H9 (cell line): ENCODE measurements at regions not wholly inside any gene's neighbourhood (a gene's known extent, or its start where the extent isn't known, plus 50 kb on each side); places are given as distances from the start of the nearest gene placed in this dataset.

Experiments
- DNase-seq: peaks from one replicate; pipeline ENCODE4 v3.0.0-alpha.2; 2017
- H2AFZ ChIP-seq: one replicate; pipeline ENCODE4 v1.6.1; 2013; ENCODE audit warnings: mild to moderate bottlenecking, low read length, control low read depth, moderate library complexity
- H2AK5ac ChIP-seq: 2 replicates; pipeline ENCODE4 v1.6.1; 2013; ENCODE audit warnings: low read length, control low read depth, mixed read lengths; ENCODE audit not compliant: insufficient read length
- H2BK120ac ChIP-seq: one replicate; pipeline ENCODE4 v1.6.1; 2013; ENCODE audit warnings: low read depth, mild to moderate bottlenecking, low read length, control low read depth, inconsistent platforms; ENCODE audit not compliant: poor library complexity, severe bottlenecking
- H2BK12ac ChIP-seq: 2 replicates; pipeline ENCODE4 v1.6.1; 2013; ENCODE audit warnings: low read length, control low read depth, mixed read lengths, low read depth; ENCODE audit not compliant: insufficient read length
- H2BK15ac ChIP-seq: 2 replicates; pipeline ENCODE4 v1.6.1; 2013; ENCODE audit warnings: low read depth, low read length, control low read depth
- H2BK20ac ChIP-seq: one replicate; pipeline ENCODE4 v1.6.1; 2013; ENCODE audit warnings: low read depth, mild to moderate bottlenecking, low read length, control low read depth, inconsistent platforms; ENCODE audit not compliant: poor library complexity, severe bottlenecking
- H2BK5ac ChIP-seq: 2 replicates; pipeline ENCODE4 v1.6.1; 2013; ENCODE audit warnings: low read length, control low read depth, mixed read lengths; ENCODE audit not compliant: insufficient read length
- H3K14ac ChIP-seq: 2 replicates; pipeline ENCODE4 v1.6.1; 2013; ENCODE audit warnings: low read length, control low read depth; ENCODE audit not compliant: insufficient read depth
- H3K18ac ChIP-seq: 2 replicates; pipeline ENCODE4 v1.6.1; 2013; ENCODE audit warnings: low read depth, mild to moderate bottlenecking, mixed read lengths, low read length, control low read depth; ENCODE audit not compliant: insufficient read length
- H3K23ac ChIP-seq: 2 replicates; pipeline ENCODE4 v1.6.1; 2013; ENCODE audit warnings: low read length, control low read depth, mixed read lengths, low read depth; ENCODE audit not compliant: insufficient read length
- H3K23me2 ChIP-seq: 2 replicates; pipeline ENCODE4 v1.6.1; 2013; ENCODE audit warnings: low read depth, mild to moderate bottlenecking, mixed read lengths, low read length, control low read depth; ENCODE audit not compliant: insufficient read length, poor library complexity, severe bottlenecking
- H3K27ac ChIP-seq: 2 replicates; pipeline ENCODE4 v1.5.1; 2013; ENCODE audit warnings: low read length, control low read depth, mixed read lengths, low read depth; ENCODE audit not compliant: insufficient read length
- H3K27me3 ChIP-seq: 2 replicates; pipeline ENCODE4 v1.6.1; 2013; ENCODE audit warnings: low read length, control low read depth, inconsistent platforms; ENCODE audit not compliant: insufficient read depth
- H3K4ac ChIP-seq: 2 replicates; pipeline ENCODE4 v1.6.1; 2013; ENCODE audit warnings: low read depth, mild to moderate bottlenecking, control low read depth, inconsistent platforms, low read length, moderate library complexity
- H3K4me1 ChIP-seq: 2 replicates; pipeline ENCODE4 v1.6.1; 2013; ENCODE audit warnings: low read length, control low read depth, inconsistent platforms; ENCODE audit not compliant: insufficient read depth
- H3K4me2 ChIP-seq: 2 replicates; pipeline ENCODE4 v1.6.1; 2013; ENCODE audit warnings: low read length, control low read depth, mixed read lengths; ENCODE audit not compliant: insufficient read length, insufficient read depth
- H3K56ac ChIP-seq: 2 replicates; pipeline ENCODE4 v1.6.1; 2013; ENCODE audit warnings: low read depth, mild to moderate bottlenecking, mixed read lengths, low read length, control low read depth; ENCODE audit not compliant: insufficient read length
- H3K79me1 ChIP-seq: 2 replicates; pipeline ENCODE4 v1.6.1; 2013; ENCODE audit warnings: low read depth, mild to moderate bottlenecking, moderate library complexity, low read length, control low read depth, inconsistent platforms; ENCODE audit not compliant: insufficient read depth, poor library complexity, severe bottlenecking
- H3K79me2 ChIP-seq: 2 replicates; pipeline ENCODE4 v1.6.1; 2013; ENCODE audit warnings: low read length, control low read depth, inconsistent platforms; ENCODE audit not compliant: insufficient read depth
- H3K9ac ChIP-seq: 2 replicates; pipeline ENCODE4 v1.6.1; 2013; ENCODE audit warnings: low read length, control low read depth, mixed read lengths; ENCODE audit not compliant: insufficient read length; ENCODE audit errors: extremely low read depth
- H3K9me3 ChIP-seq: one replicate; pipeline ENCODE4 v1.6.1; 2013; ENCODE audit warnings: low read depth, low read length, inconsistent platforms; ENCODE audit not compliant: control insufficient read depth
- H3T11ph ChIP-seq: one replicate; pipeline ENCODE4 v1.6.1; 2013; ENCODE audit warnings: mild to moderate bottlenecking, low read length, control low read depth, inconsistent platforms
- H4K20me1 ChIP-seq: one replicate; pipeline ENCODE4 v1.6.1; 2013; ENCODE audit not compliant: control insufficient read depth, insufficient read length, insufficient read depth
- H4K5ac ChIP-seq: 2 replicates; pipeline ENCODE4 v1.6.1; 2013; ENCODE audit warnings: low read depth, mild to moderate bottlenecking, mixed read lengths, low read length, control low read depth; ENCODE audit not compliant: insufficient read length
- H4K8ac ChIP-seq: replicated peaks from 2 replicates; pipeline ENCODE4 v1.6.1; 2013; ENCODE audit warnings: low read length, control low read depth, mixed read lengths, low read depth; ENCODE audit not compliant: insufficient read length
- H4K91ac ChIP-seq: 2 replicates; pipeline ENCODE4 v1.6.1; 2013; ENCODE audit warnings: low read depth, mild to moderate bottlenecking, moderate library complexity, mixed read lengths, low read length, control low read depth; ENCODE audit not compliant: insufficient read length
- H3K27ac Mint-ChIP-seq, 3 experiments: 2 replicates in 2 of 3; 3 replicates in 1 of 3; pipeline ENCODE4 v1.8.0; 2020 to 2021; ENCODE audit warnings: mixed read lengths in 3 of 3, mild to moderate bottlenecking in 1 of 3, moderate library complexity in 1 of 3
- H3K27me3 Mint-ChIP-seq: 2 replicates; pipeline ENCODE4 v1.8.0; 2021; ENCODE audit warnings: low read depth, mild to moderate bottlenecking, moderate library complexity, mixed read lengths
- H3K36me3 Mint-ChIP-seq, 3 experiments: 2 replicates in 2 of 3; 3 replicates in 1 of 3; pipeline ENCODE4 v1.8.0; 2020 to 2021; ENCODE audit warnings: low read depth in 3 of 3, mixed read lengths in 3 of 3; ENCODE audit not compliant: insufficient read depth in 1 of 3
- H3K4me1 Mint-ChIP-seq, 2 experiments: 2 replicates each; pipeline ENCODE4 v1.8.0; 2020; ENCODE audit warnings: mixed read lengths in 2 of 2
- H3K4me3 Mint-ChIP-seq, 2 experiments: 2 replicates in 1 of 2; 3 replicates in 1 of 2; pipeline ENCODE4 v1.8.0; 2020 to 2021; ENCODE audit warnings: mild to moderate bottlenecking in 2 of 2, mixed read lengths in 2 of 2, moderate library complexity in 1 of 2
- H3K9me3 Mint-ChIP-seq, 2 experiments: 2 replicates in 1 of 2; 3 replicates in 1 of 2; pipeline ENCODE4 v1.8.0; 2020; ENCODE audit warnings: mild to moderate bottlenecking in 2 of 2, mixed read lengths in 2 of 2, moderate library complexity in 1 of 2
- WGBS: extraction: QIAGEN DNeasy Blood & Tissue Kit; methylation state at CpG from one replicate; pipeline ENCODE4 v1.1.7; 2013; ENCODE audit warnings: missing lambda C conversion rate, low lambda C conversion rate, mixed read lengths; ENCODE audit not compliant: insufficient read length; ENCODE audit errors: extremely low coverage; 5-methylcytosine and 5-hydroxymethylcytosine counted together
- TF ChIP-seq, protein P1 (sequence below): fragments of 200-600 bp; sonication (generic); conservative IDR thresholded peaks from 3 replicates; pipeline ENCODE4 v1.8.0; 2021; ENCODE audit warnings: antibody characterized with exemption, mild to moderate bottlenecking

DNA sequence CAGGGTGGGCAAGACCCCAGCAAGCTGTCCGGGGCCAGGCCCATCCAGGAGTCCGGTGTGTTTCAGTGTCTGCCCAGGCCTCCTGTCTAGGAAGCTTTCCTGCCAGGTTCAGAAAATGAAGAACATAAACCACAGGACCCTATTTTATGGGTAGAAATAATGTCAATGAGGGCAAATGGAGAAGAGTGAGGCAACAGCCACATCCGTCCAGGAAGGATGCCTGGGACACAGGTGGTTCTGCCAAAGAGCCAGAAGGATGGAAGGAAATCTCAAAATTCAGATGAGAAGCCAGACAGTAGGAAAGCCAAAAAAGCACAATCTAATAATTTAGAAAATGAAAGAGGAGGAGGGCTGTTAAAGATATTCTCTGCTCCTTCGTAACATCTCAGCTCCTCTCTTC is 262.3 kb downstream of the AUH start:
- Histone ChIP-seq H2AK5ac (no peak overlapping the region), H3K18ac (no peak overlapping the region), H3K56ac (no peak overlapping the region), H3K4me2 (no peak overlapping the region), H3K4me1 (no peaks in the 10 kb centered on the region), H4K5ac (no peak overlapping the region), H3K23me2 (no peaks in the 10 kb centered on the region), H4K8ac (no peak overlapping the region), H3K23ac (no peak overlapping the region), H2BK12ac (no peak overlapping the region), H3K27ac (no peak overlapping the region), H3K14ac (no peak overlapping the region), H2BK5ac (no peak overlapping the region), H2BK120ac (no peak overlapping the region), H3K79me2 (no peaks in the 10 kb centered on the region), H3K4ac (no peak overlapping the region), H3K27me3 (no peaks in the 10 kb centered on the region), H2BK20ac (no peak overlapping the region), H3K79me1 (no peaks in the 10 kb centered on the region), H2AFZ (no peak overlapping the region), H4K20me1 (no peaks in the 10 kb centered on the region), H3T11ph (no peak overlapping the region), H4K91ac (no peak overlapping the region), H3K9me3 (no peaks in the 10 kb centered on the region), H3K9ac (no peak overlapping the region), H2BK15ac (no peak overlapping the region)
- Mint-ChIP-seq H3K36me3 (no peaks in the 10 kb centered on the region; a peak in 1 of 7 replicates), H3K4me1 (peaks cover 5 to 12% of the 10 kb centered on the region in 2 experiments), H3K27ac (peak overlapping the region in 1 of 3 experiments; percentile 31; a peak in 1 of 7 replicates), H3K4me3 (no peak overlapping the region), H3K9me3 (peaks cover 3 to 8% of the 10 kb centered on the region in 2 experiments; a peak in 3 of 5 replicates), H3K27me3 (no peaks in the 10 kb centered on the region; the same call in 1 of the 2 replicates)
- no peak for DNase-seq
- WGBS: no CpG with 5 or more reads among the region's 4 CpGs
- TF ChIP-seq, protein P1, sequence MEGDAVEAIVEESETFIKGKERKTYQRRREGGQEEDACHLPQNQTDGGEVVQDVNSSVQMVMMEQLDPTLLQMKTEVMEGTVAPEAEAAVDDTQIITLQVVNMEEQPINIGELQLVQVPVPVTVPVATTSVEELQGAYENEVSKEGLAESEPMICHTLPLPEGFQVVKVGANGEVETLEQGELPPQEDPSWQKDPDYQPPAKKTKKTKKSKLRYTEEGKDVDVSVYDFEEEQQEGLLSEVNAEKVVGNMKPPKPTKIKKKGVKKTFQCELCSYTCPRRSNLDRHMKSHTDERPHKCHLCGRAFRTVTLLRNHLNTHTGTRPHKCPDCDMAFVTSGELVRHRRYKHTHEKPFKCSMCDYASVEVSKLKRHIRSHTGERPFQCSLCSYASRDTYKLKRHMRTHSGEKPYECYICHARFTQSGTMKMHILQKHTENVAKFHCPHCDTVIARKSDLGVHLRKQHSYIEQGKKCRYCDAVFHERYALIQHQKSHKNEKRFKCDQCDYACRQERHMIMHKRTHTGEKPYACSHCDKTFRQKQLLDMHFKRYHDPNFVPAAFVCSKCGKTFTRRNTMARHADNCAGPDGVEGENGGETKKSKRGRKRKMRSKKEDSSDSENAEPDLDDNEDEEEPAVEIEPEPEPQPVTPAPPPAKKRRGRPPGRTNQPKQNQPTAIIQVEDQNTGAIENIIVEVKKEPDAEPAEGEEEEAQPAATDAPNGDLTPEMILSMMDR: no peak
